ENCODE measurements at regions not wholly inside any gene's neighbourhood (a gene's known extent, or its start where the extent isn't known, plus 50 kb on each side); places are given as distances from the start of the nearest gene placed in this dataset.

DNA sequence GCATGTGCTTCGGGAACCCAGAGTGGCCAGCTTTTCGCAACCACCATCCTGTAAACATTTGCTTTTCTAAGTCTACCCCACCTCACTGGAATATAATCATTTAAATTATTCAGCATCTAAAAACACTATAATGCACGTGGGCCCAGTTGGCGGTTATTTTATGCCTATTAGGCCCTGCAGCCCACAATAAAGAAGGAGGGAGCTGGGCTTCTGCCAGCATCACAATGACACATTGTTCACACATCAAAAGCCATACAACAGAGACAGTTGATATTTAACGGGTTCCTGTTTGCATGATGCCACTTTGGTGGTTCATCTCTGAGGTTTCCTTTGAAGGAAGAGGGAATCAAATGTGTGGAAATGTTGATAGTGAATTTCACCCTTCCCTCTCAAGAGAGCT is 916.0 kb upstream of the CELF4 start:
- DNase-seq (ENCODE audit: low spot score) = no peak

- no peak for DNase-seq (ENCODE audit: low spot score)
Measured at GRCh38 chr18:38475686-38476085, 910.1 kb upstream of the CELF4 start.

GRCh38 chr18:38473535-38473934 is 907.9 kb upstream of the CELF4 start:
- no peak for DNase-seq (ENCODE audit: low spot score)

GRCh38 chr18:38470421-38470820 is 904.8 kb upstream of the CELF4 start:
- no peak for DNase-seq (ENCODE audit: low spot score)

- no peak for DNase-seq (ENCODE audit: low spot score)
Measured at GRCh38 chr18:38466426-38466825, 900.8 kb upstream of the CELF4 start.

DNA sequence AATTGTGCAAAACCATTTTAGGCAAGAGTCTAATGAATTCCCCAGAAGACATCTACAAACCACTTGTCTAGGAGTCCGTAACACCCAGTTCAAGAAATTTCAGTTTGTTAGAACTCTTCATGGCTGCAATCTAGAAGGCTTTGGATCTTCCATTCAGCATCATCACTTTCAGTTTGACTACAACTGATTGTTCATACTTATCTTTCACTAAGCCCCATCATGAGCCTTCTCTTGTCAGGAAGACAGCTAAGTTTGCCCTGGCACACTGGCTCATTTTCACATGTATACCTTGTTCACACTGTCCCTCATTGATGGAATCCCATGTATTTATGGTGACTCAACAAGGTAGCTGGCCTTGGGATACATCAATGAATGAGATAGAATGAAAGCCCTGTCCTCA is 898.4 kb upstream of the CELF4 start:
- DNase-seq (ENCODE audit: low spot score) = no peak

DNA sequence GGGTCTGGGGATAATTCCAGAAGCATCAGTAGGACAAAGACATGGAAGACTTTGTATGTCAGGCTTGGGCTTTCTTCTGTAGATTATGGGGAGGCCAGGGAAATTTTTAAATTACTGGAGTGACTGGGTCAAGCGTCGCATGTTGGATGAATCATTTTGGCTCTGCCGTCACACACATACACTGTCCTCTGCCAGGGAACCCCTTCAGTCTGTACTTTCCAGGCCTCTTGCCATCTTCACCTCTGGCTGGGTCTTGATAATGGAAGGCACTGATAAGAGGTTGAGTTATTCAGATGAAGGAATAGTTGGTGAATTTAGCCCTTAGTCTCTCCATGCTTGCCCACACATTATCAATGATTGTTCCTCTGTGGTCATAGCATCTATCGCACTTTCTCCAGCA is 895.1 kb upstream of the CELF4 start:
- DNase-seq (ENCODE audit: low spot score) = no peak

- DNase-seq (ENCODE audit: low spot score) = no peak
Measured at GRCh38 chr18:38459131-38459994, 893.8 kb upstream of the CELF4 start.

DNA sequence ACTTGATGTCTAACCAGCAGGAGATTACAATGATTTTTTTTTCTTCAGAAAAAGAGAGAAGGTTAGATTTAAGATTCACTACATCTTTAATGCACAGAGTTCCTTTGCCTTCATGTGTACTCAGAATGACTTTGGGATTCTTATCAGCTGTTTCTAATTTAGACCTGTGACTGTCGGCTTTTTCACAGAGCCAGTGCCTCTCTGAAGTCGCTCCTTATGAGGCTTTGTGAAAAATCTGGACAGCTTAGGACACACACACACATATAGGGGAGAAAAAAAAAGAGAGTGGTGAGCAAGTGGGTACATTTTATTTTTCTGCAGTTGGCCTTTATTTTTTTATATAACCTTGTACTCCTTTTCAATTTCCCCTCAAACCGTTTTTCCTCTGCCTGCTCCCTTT is 893.1 kb upstream of the CELF4 start:
- DNase-seq (ENCODE audit: low spot score) = no peak

GRCh38 chr18:38456253-38456652 is 890.7 kb upstream of the CELF4 start:
- no peak for DNase-seq (ENCODE audit: low spot score)

- no peak for DNase-seq (ENCODE audit: low spot score)
Measured at GRCh38 chr18:38454764-38455469, 889.3 kb upstream of the CELF4 start.

DNA sequence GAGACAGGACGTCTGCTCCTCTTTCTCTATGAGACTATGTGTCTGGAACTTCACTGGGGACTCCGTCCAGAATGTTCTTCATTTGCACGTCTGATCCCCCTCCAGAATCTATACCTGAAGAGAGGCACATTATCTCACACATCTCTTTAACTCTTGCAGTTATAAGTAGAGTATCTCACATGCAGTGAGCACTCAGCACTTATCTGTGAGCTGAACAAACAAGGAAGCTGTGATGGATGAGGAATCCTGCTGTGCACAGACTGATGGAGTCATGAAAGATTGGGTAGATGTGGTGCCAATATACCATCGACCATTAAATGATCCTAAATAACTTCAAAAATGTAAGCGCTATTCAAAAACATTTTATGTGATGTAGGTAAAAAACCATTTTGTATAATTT is 888.3 kb upstream of the CELF4 start:
- DNase-seq (ENCODE audit: low spot score) = no peak

DNA sequence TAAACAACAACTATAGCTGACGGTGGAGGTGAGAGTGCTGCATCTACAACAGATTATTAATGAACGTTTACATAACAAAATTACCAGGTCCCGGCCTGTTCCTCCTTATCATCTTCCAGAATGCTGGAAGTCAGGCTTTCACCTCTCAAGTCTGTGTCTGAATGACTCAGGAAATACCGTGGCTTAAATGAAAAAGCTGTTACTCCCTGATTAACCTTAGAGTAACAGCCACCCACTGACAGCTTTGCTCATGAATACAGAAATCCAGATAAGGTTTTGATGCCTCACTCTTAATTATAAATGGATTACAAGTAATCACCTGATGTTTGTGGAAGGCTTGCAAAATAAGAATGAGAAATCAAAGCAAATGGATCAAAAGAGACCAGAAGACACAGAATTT is 885.3 kb upstream of the CELF4 start:
- DNase-seq (ENCODE audit: low spot score) = no peak

- DNase-seq (ENCODE audit: low spot score) = no peak
Measured at GRCh38 chr18:38445804-38446145, 880.2 kb upstream of the CELF4 start.

DNA sequence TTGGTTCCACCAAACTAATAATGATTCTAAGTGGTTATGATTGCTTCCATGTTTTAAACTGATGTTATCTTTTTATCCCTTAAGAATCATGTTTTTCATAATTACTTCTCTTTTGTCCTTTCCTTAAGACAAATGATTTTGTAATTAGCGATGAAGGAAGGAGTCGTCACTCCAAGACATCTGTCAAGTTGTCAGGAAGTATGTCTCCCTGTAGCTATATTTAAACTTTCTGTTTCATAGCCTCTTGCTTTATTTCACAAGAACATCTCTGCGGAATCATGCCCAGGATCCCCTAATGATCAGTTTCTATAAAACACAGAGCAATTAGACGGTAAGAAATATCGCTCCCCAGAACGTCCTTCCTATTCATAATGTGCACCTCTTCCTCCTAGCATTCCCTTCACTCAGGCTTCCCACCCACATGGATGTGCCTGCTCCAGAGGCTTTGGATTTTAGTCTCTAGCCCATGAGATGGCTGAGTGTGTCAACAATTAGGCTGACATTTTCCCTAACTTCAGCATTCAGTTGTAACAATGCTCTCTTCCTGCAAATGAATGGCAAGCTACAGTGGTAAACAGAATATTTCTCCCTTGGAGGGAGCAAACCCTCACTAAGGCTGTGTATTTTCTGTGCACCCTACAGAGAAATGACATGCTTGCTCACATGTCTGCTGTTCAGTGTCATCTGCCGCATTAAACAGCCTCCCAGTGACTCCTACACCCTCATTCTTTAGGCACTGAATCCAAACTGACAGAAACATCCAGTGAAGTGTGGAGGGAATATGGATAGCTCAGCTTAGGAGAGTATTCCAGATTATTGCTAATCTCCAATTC is 879.6 kb upstream of the CELF4 start:
- DNase-seq (ENCODE audit: low spot score) = no peak

DNA sequence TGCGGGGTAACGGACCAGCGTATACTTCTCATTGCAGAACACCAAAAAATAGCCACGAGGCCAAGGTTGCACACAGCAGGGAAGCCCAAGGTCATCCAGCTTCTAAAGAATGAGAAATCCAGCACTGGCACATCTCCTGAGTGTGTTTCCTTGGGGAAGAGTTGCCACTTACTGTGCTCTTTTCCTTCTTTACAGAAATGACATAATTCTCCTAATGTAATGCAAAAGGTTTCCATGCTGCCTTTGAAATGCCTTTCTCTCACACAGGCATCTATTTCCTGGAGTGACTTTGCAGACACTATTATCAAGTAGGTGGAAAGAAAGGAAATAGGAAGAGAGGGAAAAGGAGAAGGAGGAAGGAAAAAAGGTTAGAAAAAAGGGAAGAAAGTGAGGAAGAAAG is 862.1 kb upstream of the CELF4 start:
- no peak for DNase-seq (ENCODE audit: low spot score)

DNA sequence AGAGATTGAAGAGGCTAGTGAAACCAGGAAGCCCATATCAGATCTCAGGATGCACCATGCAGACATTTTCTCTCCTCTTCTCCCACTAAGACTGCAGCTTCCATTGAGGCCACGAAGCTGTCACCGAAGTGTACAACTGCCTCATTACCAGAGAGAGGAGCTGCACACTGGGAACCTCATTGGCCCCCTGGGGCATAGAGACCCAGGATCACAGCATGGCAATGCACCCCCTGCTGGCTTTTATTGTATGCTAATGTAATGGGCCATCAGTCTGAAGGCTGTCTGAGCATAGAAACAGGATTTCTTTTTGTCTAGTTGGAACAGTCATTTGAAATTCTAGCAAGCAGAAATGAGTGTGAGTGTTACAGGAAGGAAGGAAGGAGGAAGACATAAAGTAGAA is 861.6 kb upstream of the CELF4 start:
- no peak for DNase-seq (ENCODE audit: low spot score)

DNA sequence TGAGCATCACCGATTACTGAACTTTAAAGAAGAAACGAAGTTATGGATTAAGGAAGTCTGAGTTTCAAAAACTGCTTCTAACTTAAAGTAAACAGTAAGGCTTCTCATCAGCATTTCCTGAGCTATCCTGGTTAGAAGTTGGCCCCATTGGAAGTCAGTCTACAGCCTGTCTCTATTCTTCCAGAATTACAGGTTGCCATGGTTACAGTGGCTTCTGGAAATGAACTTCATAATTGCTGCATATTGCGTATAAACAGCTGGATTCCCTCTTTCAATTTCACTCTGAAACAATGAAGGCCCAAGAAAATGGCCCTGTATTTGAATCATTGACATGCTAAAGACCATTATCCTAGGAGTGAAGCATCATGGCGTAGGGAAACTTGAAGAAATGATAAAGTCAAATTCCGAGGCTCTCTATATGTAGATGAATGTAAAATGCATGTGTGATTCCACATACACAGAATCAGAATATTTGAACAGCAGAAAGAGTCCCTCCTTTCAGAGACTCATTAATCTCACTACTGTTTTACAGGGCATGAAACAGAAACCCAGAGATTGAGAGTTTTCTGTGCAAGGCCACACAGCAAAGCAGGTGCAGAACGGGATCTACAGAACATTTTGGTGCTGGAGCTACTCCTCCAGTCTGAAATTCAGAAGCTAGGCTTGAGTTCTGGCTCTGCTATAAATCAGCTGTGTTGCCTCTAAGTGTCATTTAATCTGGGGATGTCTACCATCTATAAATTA is 856.4 kb upstream of the CELF4 start:
- DNase-seq (ENCODE audit: low spot score) = no peak

- no peak for DNase-seq (ENCODE audit: low spot score)
Measured at GRCh38 chr18:38421021-38421420, 855.4 kb upstream of the CELF4 start.

DNA sequence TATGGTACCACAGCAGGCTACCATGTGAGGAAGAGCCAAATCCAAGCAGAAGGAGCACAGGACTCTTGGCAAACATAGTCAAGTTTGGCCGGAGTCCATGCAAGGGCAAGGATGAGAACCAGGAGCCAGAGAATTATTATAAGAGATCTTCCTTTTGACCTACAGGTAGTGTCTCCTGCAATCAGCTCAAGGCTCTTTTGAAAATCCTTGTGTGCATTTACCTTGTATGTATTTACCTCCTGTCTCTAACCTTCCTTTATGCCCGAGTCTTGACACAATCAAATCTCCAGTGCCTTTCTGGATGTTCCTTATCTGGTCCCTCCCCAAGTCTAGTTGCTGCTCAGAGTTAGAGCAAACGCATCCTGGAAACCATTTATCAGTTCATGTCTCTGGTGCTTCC is 855.0 kb upstream of the CELF4 start:
- no peak for DNase-seq (ENCODE audit: low spot score)

DNA sequence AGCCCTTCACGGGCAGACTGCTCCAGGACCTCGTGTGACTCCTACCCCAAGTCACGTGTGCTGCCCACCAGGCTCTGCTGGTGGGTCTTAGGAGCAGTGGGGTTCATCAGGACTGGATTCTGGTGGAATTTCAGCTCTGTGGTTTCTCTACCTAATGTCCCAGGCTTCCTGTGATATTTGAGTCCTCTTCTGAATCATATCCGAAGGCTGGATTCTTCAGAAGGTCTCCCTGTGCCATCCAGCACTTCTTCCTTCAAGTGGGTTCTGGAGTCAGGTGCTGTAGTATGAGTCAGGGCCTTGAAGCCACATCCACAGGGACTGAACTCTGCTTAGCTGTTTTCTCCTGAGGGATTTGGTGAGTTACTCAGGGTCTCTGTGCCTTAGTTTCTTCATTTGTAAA is 850.2 kb upstream of the CELF4 start:
- DNase-seq (ENCODE audit: low spot score) = no peak

DNA sequence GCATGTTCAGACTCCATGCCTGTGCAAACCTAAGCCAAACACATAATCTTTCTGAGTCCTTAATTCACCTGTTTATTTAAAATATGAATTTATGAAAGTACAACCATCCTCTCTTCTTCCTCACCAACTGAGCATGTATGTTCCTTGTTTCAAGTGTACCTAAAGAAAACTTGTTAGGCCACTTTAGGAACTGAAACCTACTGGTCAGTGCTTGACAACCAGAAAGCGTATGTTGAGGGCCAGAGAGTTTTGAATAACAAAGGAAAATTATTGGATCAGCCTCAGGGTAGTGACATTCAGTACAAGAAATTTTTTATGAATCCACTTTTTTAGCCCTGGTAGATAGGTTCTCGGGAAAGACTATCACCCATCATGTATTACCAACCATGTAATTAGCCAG is 847.6 kb upstream of the CELF4 start:
- DNase-seq (ENCODE audit: low spot score) = no peak

Measured in CD4-positive, alpha-beta T cell treated with Interleukin-6 at 100 ng/mL for 8 hours (primary cell).